Natural killer cell (primary cell): ENCODE measurements at regions not wholly inside any gene's neighbourhood (a gene's known extent, or its start where the extent isn't known, plus 50 kb on each side); places are given as distances from the start of the nearest gene placed in this dataset.

ENCODE experiments used
- ATAC-seq, 3 donors: fragments of 150-1000 bp in 2 of 3; fragments of 200-7000 bp in 1 of 3; cut with Tn5 transposase; 1 replicate in 1 of 3; 2 replicates in 2 of 3; pipeline ENCODE4 v1.10.0; 2021; ENCODE audit warnings: mild to moderate bottlenecking in 2 of 3, moderate library complexity in 2 of 3
- DNase-seq, 2 donors: peaks; one replicate each; pipeline versions ENCODE4 v3.0.0 to v3.0.0-alpha.2; 2013 to 2021; ENCODE audit warnings: mixed read lengths in 1 of 2
- H3K27ac ChIP-seq: one replicate; pipeline ENCODE4 v1.5.1; 2013; ENCODE audit warnings: mild to moderate bottlenecking, low read length
- H3K27me3 ChIP-seq: one replicate; pipeline ENCODE4 v1.6.1; 2013; ENCODE audit warnings: low read length; ENCODE audit not compliant: control insufficient read depth, insufficient read depth
- H3K36me3 ChIP-seq: one replicate; pipeline ENCODE4 v1.6.1; 2013; ENCODE audit warnings: low read length; ENCODE audit not compliant: control insufficient read depth, insufficient read depth
- H3K4me1 ChIP-seq: one replicate; pipeline ENCODE4 v1.6.1; 2013; ENCODE audit warnings: low read length; ENCODE audit not compliant: control insufficient read depth, insufficient read depth
- H3K4me3 ChIP-seq: one replicate; pipeline ENCODE4 v1.5.1; 2013; ENCODE audit warnings: low read length
- H3K9me3 ChIP-seq: one replicate; pipeline ENCODE4 v1.6.1; 2013; ENCODE audit warnings: low read length; ENCODE audit not compliant: control insufficient read depth, insufficient read depth
- H3K27ac Mint-ChIP-seq, 2 donors: one replicate each; pipeline ENCODE4 v1.8.0; 2022; ENCODE audit warnings: mild to moderate bottlenecking in 2 of 2, mixed read lengths in 2 of 2, moderate library complexity in 1 of 2
- H3K27me3 Mint-ChIP-seq, 2 donors: one replicate each; pipeline ENCODE4 v1.8.0; 2022; ENCODE audit warnings: low read depth in 2 of 2, mixed read lengths in 2 of 2
- H3K36me3 Mint-ChIP-seq: one replicate; pipeline ENCODE4 v1.8.0; 2022; ENCODE audit warnings: mixed read lengths
- H3K4me1 Mint-ChIP-seq, 2 donors: one replicate each; pipeline ENCODE4 v1.8.0; 2022; ENCODE audit warnings: mixed read lengths in 2 of 2
- H3K4me3 Mint-ChIP-seq: one replicate; pipeline ENCODE4 v1.8.0; 2022; ENCODE audit warnings: mild to moderate bottlenecking, moderate library complexity, mixed read lengths
- H3K9me3 Mint-ChIP-seq, 2 donors: one replicate each; pipeline ENCODE4 v1.8.0; 2022; ENCODE audit warnings: mixed read lengths in 2 of 2
- WGBS: methylation state at CpG from one replicate; pipeline ENCODE4 v1.1.7; 2013; ENCODE audit warnings: missing lambda C conversion rate; ENCODE audit not compliant: insufficient coverage; 5-methylcytosine and 5-hydroxymethylcytosine counted together
- intact Hi-C: fragments of 100-400 bp; cut with micrococcal nuclease; formaldehyde crosslinking; loops from one replicate; pipeline ENCODE4 v1.14.2; 2022
- TF ChIP-seq, protein P1 (sequence below): fragments of 200-600 bp; IDR thresholded peaks from one replicate; pipeline ENCODE4 v1.8.0; 2022; ENCODE audit warnings: antibody characterized with exemption

- Histone ChIP-seq H3K36me3 (no peaks in the 10 kb centered on the region), H3K4me3 (no peak overlapping the region), H3K9me3 (peaks cover 18% of the 10 kb centered on the region), H3K27ac (no peak overlapping the region), H3K4me1 (no peaks in the 10 kb centered on the region), H3K27me3 (no peaks in the 10 kb centered on the region)
- intact Hi-C loops, result no loop called here
- no peak for DNase-seq
- H3K4me3 Mint-ChIP-seq, result no peak overlapping the region
- ATAC-seq, result no peak
- peaks cover 18% of the 10 kb centered on the region in 2 donors for H3K9me3 Mint-ChIP-seq
- H3K27ac Mint-ChIP-seq, result no peak overlapping the region
- no peaks in the 10 kb centered on the region for H3K27me3 Mint-ChIP-seq
- H3K36me3 Mint-ChIP-seq, result peaks cover 9% of the 10 kb centered on the region
- no peaks in the 10 kb centered on the region for H3K4me1 Mint-ChIP-seq
- WGBS, result 91% methylated on average over 2 of the region's 2 CpGs
- TF ChIP-seq, protein P1, sequence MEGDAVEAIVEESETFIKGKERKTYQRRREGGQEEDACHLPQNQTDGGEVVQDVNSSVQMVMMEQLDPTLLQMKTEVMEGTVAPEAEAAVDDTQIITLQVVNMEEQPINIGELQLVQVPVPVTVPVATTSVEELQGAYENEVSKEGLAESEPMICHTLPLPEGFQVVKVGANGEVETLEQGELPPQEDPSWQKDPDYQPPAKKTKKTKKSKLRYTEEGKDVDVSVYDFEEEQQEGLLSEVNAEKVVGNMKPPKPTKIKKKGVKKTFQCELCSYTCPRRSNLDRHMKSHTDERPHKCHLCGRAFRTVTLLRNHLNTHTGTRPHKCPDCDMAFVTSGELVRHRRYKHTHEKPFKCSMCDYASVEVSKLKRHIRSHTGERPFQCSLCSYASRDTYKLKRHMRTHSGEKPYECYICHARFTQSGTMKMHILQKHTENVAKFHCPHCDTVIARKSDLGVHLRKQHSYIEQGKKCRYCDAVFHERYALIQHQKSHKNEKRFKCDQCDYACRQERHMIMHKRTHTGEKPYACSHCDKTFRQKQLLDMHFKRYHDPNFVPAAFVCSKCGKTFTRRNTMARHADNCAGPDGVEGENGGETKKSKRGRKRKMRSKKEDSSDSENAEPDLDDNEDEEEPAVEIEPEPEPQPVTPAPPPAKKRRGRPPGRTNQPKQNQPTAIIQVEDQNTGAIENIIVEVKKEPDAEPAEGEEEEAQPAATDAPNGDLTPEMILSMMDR, result no peak
These were observed 395.2 kb upstream of the CNTN5 start for GRCh38 chr11:98625526-98625925.

- TF ChIP-seq, protein P1, result no peak
- WGBS, result 82% methylated on average over 8 of the region's 8 CpGs
- DNase-seq (no peak), ATAC-seq (no peak)
- Mint-ChIP-seq H3K27ac (no peak overlapping the region), H3K4me3 (no peak overlapping the region), H3K4me1 (no peaks in the 10 kb centered on the region), H3K36me3 (no peaks in the 10 kb centered on the region), H3K9me3 (peaks cover 9 to 10% of the 10 kb centered on the region in 2 donors), H3K27me3 (no peaks in the 10 kb centered on the region)
- intact Hi-C loops, result no loop called here
- H3K9me3 ChIP-seq, result peaks cover 7% of the 10 kb centered on the region
- H3K36me3 ChIP-seq, result no peaks in the 10 kb centered on the region
- H3K4me3 ChIP-seq, result no peak overlapping the region
- H3K27ac ChIP-seq, result no peak overlapping the region
- no peaks in the 10 kb centered on the region for H3K27me3 ChIP-seq
- H3K4me1 ChIP-seq, result no peaks in the 10 kb centered on the region
These were observed 390.0 kb upstream of the CNTN5 start for GRCh38 chr11:98630736-98631135.

- H3K4me3 Mint-ChIP-seq, result no peak overlapping the region
- H3K27me3 Mint-ChIP-seq, result no peaks in the 10 kb centered on the region
- TF ChIP-seq, protein P1, result no peak
- no peak overlapping the region for H3K27ac Mint-ChIP-seq
- ATAC-seq, result no peak
- Histone ChIP-seq H3K27ac (no peak overlapping the region), H3K9me3 (no peaks in the 10 kb centered on the region), H3K27me3 (no peaks in the 10 kb centered on the region), H3K36me3 (no peaks in the 10 kb centered on the region), H3K4me3 (no peak overlapping the region), H3K4me1 (no peaks in the 10 kb centered on the region)
- no peak for DNase-seq
- H3K4me1 Mint-ChIP-seq, result no peaks in the 10 kb centered on the region
- peaks cover 10 to 14% of the 10 kb centered on the region in 2 donors for H3K9me3 Mint-ChIP-seq
- intact Hi-C loops, result no loop called here
- peaks cover 10% of the 10 kb centered on the region for H3K36me3 Mint-ChIP-seq
These were observed 363.0 kb upstream of the CNTN5 start for GRCh38 chr11:98657711-98658110.

- no peaks in the 10 kb centered on the region for H3K4me1 Mint-ChIP-seq
- 82% methylated on average over 4 of the region's 4 CpGs for WGBS
- no peaks in the 10 kb centered on the region for H3K36me3 ChIP-seq
- DNase-seq, result no peak
- H3K9me3 Mint-ChIP-seq, result peaks cover 12 to 14% of the 10 kb centered on the region in 2 donors
- H3K36me3 Mint-ChIP-seq, result peaks cover 10% of the 10 kb centered on the region
- H3K27me3 ChIP-seq, result no peaks in the 10 kb centered on the region
- H3K4me1 ChIP-seq, result no peaks in the 10 kb centered on the region
- no peaks in the 10 kb centered on the region for H3K27me3 Mint-ChIP-seq
- intact Hi-C loops, result no loop called here
- TF ChIP-seq, protein P1, result no peak
- no peak overlapping the region for H3K4me3 ChIP-seq
- H3K27ac Mint-ChIP-seq, result no peak overlapping the region
- no peak overlapping the region for H3K27ac ChIP-seq
- no peaks in the 10 kb centered on the region for H3K9me3 ChIP-seq
- ATAC-seq, result no peak
- H3K4me3 Mint-ChIP-seq, result no peak overlapping the region
These were observed 361.3 kb upstream of the CNTN5 start for GRCh38 chr11:98659431-98659830.
